Fibroblast of lung (primary cell): ENCODE measurements at regions not wholly inside any gene's neighbourhood (a gene's known extent, or its start where the extent isn't known, plus 50 kb on each side); places are given as distances from the start of the nearest gene placed in this dataset.

Experiments used
- EZH2 ChIP-seq: IDR thresholded peaks from 2 replicates; pipeline ENCODE4 v1.5.1; 2012; ENCODE audit warnings: low read length, control low read depth, mild to moderate bottlenecking; ENCODE audit errors: missing control alignments
- TF ChIP-seq, protein P1 (sequence below), 2 donors: IDR thresholded peaks in 1 of 2; conservative IDR thresholded peaks in 1 of 2; 1 replicate in 1 of 2; 2 replicates in 1 of 2; pipeline ENCODE4 v1.5.1; 2011 to 2012; ENCODE audit warnings: low read length in 2 of 2, control low read depth in 1 of 2, inconsistent platforms in 1 of 2, low read depth in 1 of 2, mild to moderate bottlenecking in 1 of 2

- TF ChIP-seq, protein P1, sequence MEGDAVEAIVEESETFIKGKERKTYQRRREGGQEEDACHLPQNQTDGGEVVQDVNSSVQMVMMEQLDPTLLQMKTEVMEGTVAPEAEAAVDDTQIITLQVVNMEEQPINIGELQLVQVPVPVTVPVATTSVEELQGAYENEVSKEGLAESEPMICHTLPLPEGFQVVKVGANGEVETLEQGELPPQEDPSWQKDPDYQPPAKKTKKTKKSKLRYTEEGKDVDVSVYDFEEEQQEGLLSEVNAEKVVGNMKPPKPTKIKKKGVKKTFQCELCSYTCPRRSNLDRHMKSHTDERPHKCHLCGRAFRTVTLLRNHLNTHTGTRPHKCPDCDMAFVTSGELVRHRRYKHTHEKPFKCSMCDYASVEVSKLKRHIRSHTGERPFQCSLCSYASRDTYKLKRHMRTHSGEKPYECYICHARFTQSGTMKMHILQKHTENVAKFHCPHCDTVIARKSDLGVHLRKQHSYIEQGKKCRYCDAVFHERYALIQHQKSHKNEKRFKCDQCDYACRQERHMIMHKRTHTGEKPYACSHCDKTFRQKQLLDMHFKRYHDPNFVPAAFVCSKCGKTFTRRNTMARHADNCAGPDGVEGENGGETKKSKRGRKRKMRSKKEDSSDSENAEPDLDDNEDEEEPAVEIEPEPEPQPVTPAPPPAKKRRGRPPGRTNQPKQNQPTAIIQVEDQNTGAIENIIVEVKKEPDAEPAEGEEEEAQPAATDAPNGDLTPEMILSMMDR (conservative IDR thresholded peaks at IDR 0.05 in 1 of 2, IDR thresholded peaks at IDR 0.05 in 1 of 2; ENCODE audit: low read depth in 1 of 2, low read length in 2 of 2), result no peak
- no peak for TF ChIP-seq EZH2
Measured at GRCh38 chr7:39826166-39826565, 123.9 kb upstream of the CDK13 start.
